GM23338 (cell line): ENCODE measurements at regions not wholly inside any gene's neighbourhood (a gene's known extent, or its start where the extent isn't known, plus 50 kb on each side); places are given as distances from the start of the nearest gene placed in this dataset.

Source experiments
- ATAC-seq: fragments of 200-7000 bp; cut with Tn5 transposase; 3 replicates; pipeline ENCODE4 v1.9.1; 2020
- DNase-seq: peaks from one replicate; pipeline ENCODE4 v3.0.0-alpha.2; 2015; ENCODE audit warnings: low spot score
- H2AFZ ChIP-seq: fragments of 200-600 bp; sonication (generic); 2 replicates; pipeline ENCODE4 v1.8.0; 2016; ENCODE audit warnings: antibody characterized with exemption, mild to moderate bottlenecking, moderate library complexity
- H3F3A ChIP-seq: fragments of 200-600 bp; sonication (generic); replicated peaks from 2 replicates; pipeline ENCODE4 v1.8.0; 2017; ENCODE audit warnings: antibody characterized with exemption, mixed run types, low read depth
- H3K27ac ChIP-seq: fragments of 200-600 bp; sonication (generic); 2 replicates; pipeline ENCODE4 v1.6.1; 2016; ENCODE audit warnings: low read depth
- H3K27me3 ChIP-seq: fragments of 200-600 bp; sonication (generic); 2 replicates; pipeline ENCODE4 v1.8.0; 2016; ENCODE audit warnings: mild to moderate bottlenecking, mixed run types, moderate library complexity; ENCODE audit not compliant: insufficient read depth
- H3K36me3 ChIP-seq: fragments of 200-600 bp; sonication (generic); 2 replicates; pipeline ENCODE4 v1.8.0; 2016; ENCODE audit warnings: mild to moderate bottlenecking; ENCODE audit not compliant: insufficient read depth
- H3K4me1 ChIP-seq: fragments of 200-600 bp; sonication (generic); 2 replicates; pipeline ENCODE4 v1.8.0; 2016; ENCODE audit warnings: mild to moderate bottlenecking, moderate library complexity; ENCODE audit not compliant: insufficient read depth
- H3K4me2 ChIP-seq: fragments of 200-600 bp; sonication (generic); 2 replicates; pipeline ENCODE4 v1.7.1; 2017; ENCODE audit warnings: mixed run types
- H3K4me3 ChIP-seq: fragments of 200-600 bp; sonication (generic); 2 replicates; pipeline ENCODE4 v1.6.1; 2016; ENCODE audit warnings: mixed run types
- H3K79me2 ChIP-seq: fragments of 200-600 bp; sonication (generic); replicated peaks from 2 replicates; pipeline ENCODE4 v1.8.0; 2017; ENCODE audit warnings: mild to moderate bottlenecking; ENCODE audit not compliant: insufficient read depth
- H3K9me2 ChIP-seq: fragments of 200-600 bp; sonication (generic); 2 replicates; pipeline ENCODE4 v1.8.0; 2017; ENCODE audit not compliant: insufficient read depth
- H4K20me1 ChIP-seq: fragments of 200-600 bp; sonication (generic); replicated peaks from 2 replicates; pipeline ENCODE4 v1.8.0; 2017; ENCODE audit warnings: mild to moderate bottlenecking; ENCODE audit not compliant: insufficient read depth
- H3K27ac Mint-ChIP-seq: 2 replicates; pipeline ENCODE4 v1.8.0; 2020; ENCODE audit warnings: inconsistent platforms, mild to moderate bottlenecking, moderate library complexity, mixed read lengths
- H3K27me3 Mint-ChIP-seq: 3 replicates; pipeline ENCODE4 v1.8.0; 2022; ENCODE audit warnings: low read depth, mild to moderate bottlenecking, moderate library complexity, mixed read lengths, inconsistent platforms; ENCODE audit not compliant: insufficient read depth, poor library complexity
- H3K36me3 Mint-ChIP-seq: 3 replicates; pipeline ENCODE4 v1.8.0; 2021; ENCODE audit warnings: low read depth, mild to moderate bottlenecking, inconsistent platforms, moderate library complexity, mixed read lengths
- H3K4me1 Mint-ChIP-seq: 3 replicates; pipeline ENCODE4 v1.8.0; 2020; ENCODE audit warnings: mild to moderate bottlenecking, inconsistent platforms, mixed read lengths
- H3K4me3 Mint-ChIP-seq: 3 replicates; pipeline ENCODE4 v1.8.0; 2021; ENCODE audit warnings: moderate library complexity, mild to moderate bottlenecking, inconsistent platforms, mixed read lengths
- H3K9me3 Mint-ChIP-seq: 3 replicates; pipeline ENCODE4 v1.8.0; 2020; ENCODE audit warnings: moderate library complexity, mild to moderate bottlenecking, inconsistent platforms, mixed read lengths
- CREB1 ChIP-seq: fragments of 250-450 bp; sonication (Bioruptor Pico); IDR thresholded peaks from 2 replicates; pipeline ENCODE4 v1.5.0; 2020; ENCODE audit warnings: low read depth, mild to moderate bottlenecking, moderate library complexity
- NANOG ChIP-seq: IDR thresholded peaks from 2 replicates; pipeline ENCODE4 v1.6.1; 2016; ENCODE audit warnings: antibody characterized with exemption, borderline replicate concordance
- ZNF114 ChIP-seq: fragments of 250-450 bp; sonication (Bioruptor Pico); IDR thresholded peaks from 2 replicates; pipeline ENCODE4 v1.5.0; 2020; ENCODE audit warnings: mild to moderate bottlenecking, moderate library complexity
- TF ChIP-seq, protein P1 (sequence below), 2 experiments: fragments of 200-600 bp in 1 of 2; sonication (generic) in 1 of 2; conservative IDR thresholded peaks; 2 replicates each; pipeline versions ENCODE4 v1.5.1 to v1.6.1; 2016 to 2017; ENCODE audit warnings: antibody characterized with exemption in 2 of 2, low read depth in 2 of 2, mild to moderate bottlenecking in 2 of 2, moderate library complexity in 1 of 2
- TF ChIP-seq, protein P2 (sequence below): fragments of 250-450 bp; sonication (Bioruptor Pico); IDR thresholded peaks from 2 replicates; pipeline ENCODE4 v1.5.0; 2020; ENCODE audit warnings: mild to moderate bottlenecking, moderate library complexity

DNA sequence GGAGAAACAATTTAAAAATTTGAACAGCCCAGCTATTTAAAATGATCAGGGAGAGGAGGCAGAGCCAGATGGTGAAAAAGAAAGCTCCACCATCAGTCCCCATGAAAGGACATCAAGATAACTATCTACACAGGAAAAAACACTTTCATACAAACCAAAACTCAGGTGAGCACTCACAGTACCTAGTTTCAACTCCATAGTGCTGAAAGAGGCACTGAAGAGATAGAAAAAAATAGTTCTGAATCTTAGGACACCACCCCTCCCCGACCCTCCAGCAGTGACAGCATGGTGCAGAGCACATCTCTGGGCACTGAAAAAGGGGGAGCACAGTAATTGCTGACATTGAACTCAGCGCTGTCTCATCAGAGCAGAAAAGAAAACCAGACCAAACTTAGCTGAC lies 732.9 kb downstream of the CETN3 start:
- no peak overlapping the region for H3K27ac ChIP-seq
- no peaks in the 10 kb centered on the region for H3K79me2 ChIP-seq
- peaks cover 25% of the 10 kb centered on the region for H3K4me1 ChIP-seq
- peaks cover 10% of the 10 kb centered on the region; the same call in 2 of the 3 replicates for H3K9me3 Mint-ChIP-seq
- H3K4me2 ChIP-seq: no peak overlapping the region
- ATAC-seq (no peak), DNase-seq (no peak)
- no peak overlapping the region for H3K27ac Mint-ChIP-seq
- TF ChIP-seq, protein P1, sequence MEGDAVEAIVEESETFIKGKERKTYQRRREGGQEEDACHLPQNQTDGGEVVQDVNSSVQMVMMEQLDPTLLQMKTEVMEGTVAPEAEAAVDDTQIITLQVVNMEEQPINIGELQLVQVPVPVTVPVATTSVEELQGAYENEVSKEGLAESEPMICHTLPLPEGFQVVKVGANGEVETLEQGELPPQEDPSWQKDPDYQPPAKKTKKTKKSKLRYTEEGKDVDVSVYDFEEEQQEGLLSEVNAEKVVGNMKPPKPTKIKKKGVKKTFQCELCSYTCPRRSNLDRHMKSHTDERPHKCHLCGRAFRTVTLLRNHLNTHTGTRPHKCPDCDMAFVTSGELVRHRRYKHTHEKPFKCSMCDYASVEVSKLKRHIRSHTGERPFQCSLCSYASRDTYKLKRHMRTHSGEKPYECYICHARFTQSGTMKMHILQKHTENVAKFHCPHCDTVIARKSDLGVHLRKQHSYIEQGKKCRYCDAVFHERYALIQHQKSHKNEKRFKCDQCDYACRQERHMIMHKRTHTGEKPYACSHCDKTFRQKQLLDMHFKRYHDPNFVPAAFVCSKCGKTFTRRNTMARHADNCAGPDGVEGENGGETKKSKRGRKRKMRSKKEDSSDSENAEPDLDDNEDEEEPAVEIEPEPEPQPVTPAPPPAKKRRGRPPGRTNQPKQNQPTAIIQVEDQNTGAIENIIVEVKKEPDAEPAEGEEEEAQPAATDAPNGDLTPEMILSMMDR (conservative IDR thresholded peaks at IDR 0.05; ENCODE audit: low read depth in 2 of 2): no peak
- no peak for TF ChIP-seq CREB1 (CRISPR knock-in tag)
- TF ChIP-seq, protein P2, sequence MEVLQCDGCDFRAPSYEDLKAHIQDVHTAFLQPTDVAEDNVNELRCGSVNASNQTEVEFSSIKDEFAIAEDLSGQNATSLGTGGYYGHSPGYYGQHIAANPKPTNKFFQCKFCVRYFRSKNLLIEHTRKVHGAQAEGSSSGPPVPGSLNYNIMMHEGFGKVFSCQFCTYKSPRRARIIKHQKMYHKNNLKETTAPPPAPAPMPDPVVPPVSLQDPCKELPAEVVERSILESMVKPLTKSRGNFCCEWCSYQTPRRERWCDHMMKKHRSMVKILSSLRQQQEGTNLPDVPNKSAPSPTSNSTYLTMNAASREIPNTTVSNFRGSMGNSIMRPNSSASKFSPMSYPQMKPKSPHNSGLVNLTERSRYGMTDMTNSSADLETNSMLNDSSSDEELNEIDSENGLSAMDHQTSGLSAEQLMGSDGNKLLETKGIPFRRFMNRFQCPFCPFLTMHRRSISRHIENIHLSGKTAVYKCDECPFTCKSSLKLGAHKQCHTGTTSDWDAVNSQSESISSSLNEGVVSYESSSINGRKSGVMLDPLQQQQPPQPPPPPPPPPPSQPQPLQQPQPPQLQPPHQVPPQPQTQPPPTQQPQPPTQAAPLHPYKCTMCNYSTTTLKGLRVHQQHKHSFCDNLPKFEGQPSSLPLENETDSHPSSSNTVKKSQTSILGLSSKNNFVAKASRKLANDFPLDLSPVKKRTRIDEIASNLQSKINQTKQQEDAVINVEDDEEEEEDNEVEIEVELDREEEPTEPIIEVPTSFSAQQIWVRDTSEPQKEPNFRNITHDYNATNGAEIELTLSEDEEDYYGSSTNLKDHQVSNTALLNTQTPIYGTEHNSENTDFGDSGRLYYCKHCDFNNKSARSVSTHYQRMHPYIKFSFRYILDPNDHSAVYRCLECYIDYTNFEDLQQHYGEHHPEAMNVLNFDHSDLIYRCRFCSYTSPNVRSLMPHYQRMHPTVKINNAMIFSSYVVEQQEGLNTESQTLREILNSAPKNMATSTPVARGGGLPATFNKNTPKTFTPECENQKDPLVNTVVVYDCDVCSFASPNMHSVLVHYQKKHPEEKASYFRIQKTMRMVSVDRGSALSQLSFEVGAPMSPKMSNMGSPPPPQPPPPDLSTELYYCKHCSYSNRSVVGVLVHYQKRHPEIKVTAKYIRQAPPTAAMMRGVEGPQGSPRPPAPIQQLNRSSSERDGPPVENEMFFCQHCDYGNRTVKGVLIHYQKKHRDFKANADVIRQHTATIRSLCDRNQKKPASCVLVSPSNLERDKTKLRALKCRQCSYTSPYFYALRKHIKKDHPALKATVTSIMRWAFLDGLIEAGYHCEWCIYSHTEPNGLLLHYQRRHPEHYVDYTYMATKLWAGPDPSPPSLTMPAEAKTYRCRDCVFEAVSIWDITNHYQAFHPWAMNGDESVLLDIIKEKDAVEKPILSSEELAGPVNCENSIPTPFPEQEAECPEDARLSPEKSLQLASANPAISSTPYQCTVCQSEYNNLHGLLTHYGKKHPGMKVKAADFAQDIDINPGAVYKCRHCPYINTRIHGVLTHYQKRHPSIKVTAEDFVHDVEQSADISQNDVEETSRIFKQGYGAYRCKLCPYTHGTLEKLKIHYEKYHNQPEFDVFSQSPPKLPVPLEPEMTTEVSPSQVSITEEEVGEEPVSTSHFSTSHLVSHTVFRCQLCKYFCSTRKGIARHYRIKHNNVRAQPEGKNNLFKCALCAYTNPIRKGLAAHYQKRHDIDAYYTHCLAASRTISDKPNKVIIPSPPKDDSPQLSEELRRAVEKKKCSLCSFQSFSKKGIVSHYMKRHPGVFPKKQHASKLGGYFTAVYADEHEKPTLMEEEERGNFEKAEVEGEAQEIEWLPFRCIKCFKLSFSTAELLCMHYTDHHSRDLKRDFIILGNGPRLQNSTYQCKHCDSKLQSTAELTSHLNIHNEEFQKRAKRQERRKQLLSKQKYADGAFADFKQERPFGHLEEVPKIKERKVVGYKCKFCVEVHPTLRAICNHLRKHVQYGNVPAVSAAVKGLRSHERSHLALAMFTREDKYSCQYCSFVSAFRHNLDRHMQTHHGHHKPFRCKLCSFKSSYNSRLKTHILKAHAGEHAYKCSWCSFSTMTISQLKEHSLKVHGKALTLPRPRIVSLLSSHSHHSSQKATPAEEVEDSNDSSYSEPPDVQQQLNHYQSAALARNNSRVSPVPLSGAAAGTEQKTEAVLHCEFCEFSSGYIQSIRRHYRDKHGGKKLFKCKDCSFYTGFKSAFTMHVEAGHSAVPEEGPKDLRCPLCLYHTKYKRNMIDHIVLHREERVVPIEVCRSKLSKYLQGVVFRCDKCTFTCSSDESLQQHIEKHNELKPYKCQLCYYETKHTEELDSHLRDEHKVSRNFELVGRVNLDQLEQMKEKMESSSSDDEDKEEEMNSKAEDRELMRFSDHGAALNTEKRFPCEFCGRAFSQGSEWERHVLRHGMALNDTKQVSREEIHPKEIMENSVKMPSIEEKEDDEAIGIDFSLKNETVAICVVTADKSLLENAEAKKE (CRISPR knock-in tag): no peak
- no peak for TF ChIP-seq ZNF114 (CRISPR knock-in tag)
- no peak for TF ChIP-seq NANOG
- no peak overlapping the region for H2AFZ ChIP-seq
- H3K4me1 Mint-ChIP-seq: peaks cover 24% of the 10 kb centered on the region
- no peaks in the 10 kb centered on the region for H3K36me3 ChIP-seq
- no peak overlapping the region for H3K4me3 Mint-ChIP-seq
- no peaks in the 10 kb centered on the region for H3K9me2 ChIP-seq
- no peak overlapping the region for H3K4me3 ChIP-seq
- no peaks in the 10 kb centered on the region for H4K20me1 ChIP-seq
- H3F3A ChIP-seq: no peaks in the 10 kb centered on the region
- H3K27me3 Mint-ChIP-seq: no peaks in the 10 kb centered on the region
- H3K36me3 Mint-ChIP-seq: peaks cover 18% of the 10 kb centered on the region
- no peaks in the 10 kb centered on the region for H3K27me3 ChIP-seq
